ENCODE measurements at regions not wholly inside any gene's neighbourhood (a gene's known extent, or its start where the extent isn't known, plus 50 kb on each side); places are given as distances from the start of the nearest gene placed in this dataset.
A peak's percentile ranks its signal among the peaks of the same experiment; 100 is the strongest.

- peak; percentile 68 for TF ChIP-seq BCL3 (CRISPR knock-in tag; IDR thresholded peaks at IDR 0.05)
- TF ChIP-seq, protein P1, sequence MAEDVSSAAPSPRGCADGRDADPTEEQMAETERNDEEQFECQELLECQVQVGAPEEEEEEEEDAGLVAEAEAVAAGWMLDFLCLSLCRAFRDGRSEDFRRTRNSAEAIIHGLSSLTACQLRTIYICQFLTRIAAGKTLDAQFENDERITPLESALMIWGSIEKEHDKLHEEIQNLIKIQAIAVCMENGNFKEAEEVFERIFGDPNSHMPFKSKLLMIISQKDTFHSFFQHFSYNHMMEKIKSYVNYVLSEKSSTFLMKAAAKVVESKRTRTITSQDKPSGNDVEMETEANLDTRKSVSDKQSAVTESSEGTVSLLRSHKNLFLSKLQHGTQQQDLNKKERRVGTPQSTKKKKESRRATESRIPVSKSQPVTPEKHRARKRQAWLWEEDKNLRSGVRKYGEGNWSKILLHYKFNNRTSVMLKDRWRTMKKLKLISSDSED (CRISPR knock-in tag; IDR thresholded peaks at IDR 0.05), result no peak
- TF ChIP-seq ZNF672 (CRISPR knock-in tag; IDR thresholded peaks at IDR 0.05), result 0 out of 2 replicates have a peak, but pooled peaks have one; percentile 34
- TF ChIP-seq PAF1 (CRISPR knock-in tag; IDR thresholded peaks at IDR 0.05), result no peak
- peak; percentile 28; the same call in 1 of the 2 replicates for TF ChIP-seq GATAD2A (CRISPR knock-in tag; IDR thresholded peaks at IDR 0.05)
- TF ChIP-seq ARID4A (CRISPR knock-in tag; IDR thresholded peaks at IDR 0.05; ENCODE audit: borderline replicate concordance), result peak; percentile 35; the same call in 1 of the 2 replicates
- TF ChIP-seq ETS1 (CRISPR knock-in tag; IDR thresholded peaks at IDR 0.05), result no peak
- TF ChIP-seq PHF8 (CRISPR knock-in tag; IDR thresholded peaks at IDR 0.05), result peak; percentile 40
- TF ChIP-seq REXO4 (CRISPR knock-in tag; IDR thresholded peaks at IDR 0.05; ENCODE audit: borderline replicate concordance), result no peak
- TF ChIP-seq ZC3H13 (CRISPR knock-in tag; IDR thresholded peaks at IDR 0.05), result 0 out of 2 replicates have a peak, but pooled peaks have one; percentile 17
- TF ChIP-seq SAFB2 (CRISPR knock-in tag; IDR thresholded peaks at IDR 0.05; ENCODE audit: borderline replicate concordance, low read depth), result no peak
- TF ChIP-seq SOX5 (CRISPR knock-in tag; IDR thresholded peaks at IDR 0.05; ENCODE audit: borderline replicate concordance), result peak; percentile 90; the same call in 1 of the 2 replicates
- no peak for TF ChIP-seq AFF4 (CRISPR knock-in tag; IDR thresholded peaks at IDR 0.05)
- TF ChIP-seq, protein P2, sequence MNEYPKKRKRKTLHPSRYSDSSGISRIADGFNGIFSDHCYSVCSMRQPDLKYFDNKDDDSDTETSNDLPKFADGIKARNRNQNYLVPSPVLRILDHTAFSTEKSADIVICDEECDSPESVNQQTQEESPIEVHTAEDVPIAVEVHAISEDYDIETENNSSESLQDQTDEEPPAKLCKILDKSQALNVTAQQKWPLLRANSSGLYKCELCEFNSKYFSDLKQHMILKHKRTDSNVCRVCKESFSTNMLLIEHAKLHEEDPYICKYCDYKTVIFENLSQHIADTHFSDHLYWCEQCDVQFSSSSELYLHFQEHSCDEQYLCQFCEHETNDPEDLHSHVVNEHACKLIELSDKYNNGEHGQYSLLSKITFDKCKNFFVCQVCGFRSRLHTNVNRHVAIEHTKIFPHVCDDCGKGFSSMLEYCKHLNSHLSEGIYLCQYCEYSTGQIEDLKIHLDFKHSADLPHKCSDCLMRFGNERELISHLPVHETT (CRISPR knock-in tag; conservative IDR thresholded peaks at IDR 0.05), result no peak
These were observed 64.3 kb downstream of the MRPL14 start (continued) for GRCh38 chr6:44062771-44063560.
